Keratinocyte (primary cell): ENCODE measurements at regions not wholly inside any gene's neighbourhood (a gene's known extent, or its start where the extent isn't known, plus 50 kb on each side); places are given as distances from the start of the nearest gene placed in this dataset.

ENCODE experiments used
- DNase-seq: peaks from one replicate; pipeline ENCODE4 v3.0.0-alpha.2; 2011; ENCODE audit warnings: low read depth, missing footprints, low spot score
- FAIRE-seq: peaks from 2 replicates; lab custom pipeline; 2011; peaks lifted over from hg19 to GRCh38; lab: Jason Lieb, UNC
- H2AFZ ChIP-seq: 2 replicates; pipeline ENCODE4 v1.6.0; 2012; ENCODE audit warnings: low read length, control low read depth, inconsistent platforms; ENCODE audit not compliant: control insufficient read depth
- H3K27ac ChIP-seq: 2 replicates; pipeline ENCODE4 v1.5.1; 2011; ENCODE audit warnings: low read length; ENCODE audit not compliant: control insufficient read depth, insufficient read depth
- H3K27me3 ChIP-seq: 3 replicates; pipeline ENCODE4 v1.6.0; 2011; ENCODE audit warnings: low read length; ENCODE audit not compliant: control insufficient read depth, insufficient read depth; ENCODE audit errors: extremely low read depth
- H3K36me3 ChIP-seq, 2 experiments: 2 replicates in 1 of 2; 3 replicates in 1 of 2; pipeline ENCODE4 v1.5.1; 2011; ENCODE audit warnings: low read length in 2 of 2, mild to moderate bottlenecking in 1 of 2; ENCODE audit not compliant: control insufficient read depth in 2 of 2, insufficient read depth in 2 of 2; ENCODE audit errors: extremely low read depth in 1 of 2
- H3K4me1 ChIP-seq: 3 replicates; pipeline ENCODE4 v1.5.1; 2011; ENCODE audit warnings: low read length; ENCODE audit not compliant: control insufficient read depth, insufficient read depth; ENCODE audit errors: extremely low read depth
- H3K4me2 ChIP-seq: 3 replicates; pipeline ENCODE4 v1.6.0; 2011; ENCODE audit warnings: low read depth, low read length; ENCODE audit not compliant: control insufficient read depth, insufficient read depth; ENCODE audit errors: extremely low read depth
- H3K4me3 ChIP-seq, 3 experiments: fragments of 200-600 bp in 1 of 3; sonication (generic) in 1 of 3; 2 replicates in 2 of 3; 3 replicates in 1 of 3; pipeline ENCODE4 v1.5.1; 2011 to 2016; ENCODE audit warnings: low read length in 3 of 3, mild to moderate bottlenecking in 3 of 3, control low read depth in 2 of 3, inconsistent platforms in 1 of 3, low read depth in 1 of 3, mixed read lengths in 1 of 3, mixed run types in 1 of 3, moderate library complexity in 1 of 3; ENCODE audit not compliant: control insufficient read depth in 2 of 3, insufficient read depth in 2 of 3; ENCODE audit errors: extremely low read depth in 1 of 3
- H3K79me2 ChIP-seq: 2 replicates; pipeline ENCODE4 v1.6.0; 2012; ENCODE audit warnings: low read length; ENCODE audit not compliant: control insufficient read depth, insufficient read depth
- H3K9ac ChIP-seq: 3 replicates; pipeline ENCODE4 v1.6.0; 2011; ENCODE audit warnings: low read length; ENCODE audit not compliant: control insufficient read depth, insufficient read depth; ENCODE audit errors: extremely low read depth
- H3K9me1 ChIP-seq: 3 replicates; pipeline ENCODE4 v1.6.0; 2011; ENCODE audit warnings: low read length; ENCODE audit not compliant: control insufficient read depth, insufficient read depth; ENCODE audit errors: extremely low read depth
- H3K9me3 ChIP-seq: 2 replicates; pipeline ENCODE4 v1.5.1; 2012; ENCODE audit warnings: low read depth, low read length; ENCODE audit not compliant: control insufficient read depth
- H4K20me1 ChIP-seq: 3 replicates; pipeline ENCODE4 v1.6.0; 2011; ENCODE audit warnings: low read length; ENCODE audit not compliant: control insufficient read depth, insufficient read depth; ENCODE audit errors: extremely low read depth
- EZH2 ChIP-seq: IDR thresholded peaks from one replicate; pipeline ENCODE4 v1.6.1; 2012; ENCODE audit warnings: inconsistent platforms, mild to moderate bottlenecking, low read length, moderate library complexity
- dilution Hi-C: fragments of 300-500 bp; cut with MboI; formaldehyde crosslinking; loops from one replicate; pipeline ENCODE4 v1.7.0; 2020; ENCODE audit warnings: low sequenced_read_pairs; ENCODE audit not compliant: extremely low pct_ligation_motif_present
- TF ChIP-seq, protein P1 (sequence below), 3 experiments: IDR thresholded peaks in 1 of 3; conservative IDR thresholded peaks in 1 of 3; optimal IDR thresholded peaks in 1 of 3; 2 replicates in 2 of 3; 3 replicates in 1 of 3; pipeline versions ENCODE3 to v1.5.1; 2011; ENCODE audit warnings: low read length in 3 of 3, mild to moderate bottlenecking in 3 of 3, moderate library complexity in 2 of 3, control low read depth in 1 of 3, inconsistent platforms in 1 of 3; ENCODE audit not compliant: insufficient read depth in 2 of 3; ENCODE audit errors: extremely low read depth in 1 of 3

DNA sequence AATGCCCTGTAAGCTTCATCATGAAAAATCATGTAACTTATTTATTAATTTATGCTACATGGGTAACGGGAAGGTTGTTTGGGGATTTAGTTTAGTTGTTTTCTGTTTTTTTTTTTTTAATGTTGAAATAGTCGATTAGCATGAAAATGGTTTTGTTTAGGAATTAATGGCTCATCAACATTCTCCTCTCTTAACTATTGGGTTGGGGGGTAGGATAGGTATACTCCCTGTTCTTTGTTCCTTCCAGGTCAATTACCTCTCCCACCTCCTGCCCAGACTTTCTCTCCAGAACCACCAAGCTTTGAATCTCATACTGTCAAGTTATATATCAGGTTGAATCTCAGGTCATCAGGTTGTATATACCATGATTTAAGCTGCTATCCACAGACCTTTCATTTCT is 568.7 kb upstream of the DSEL start:
- Histone ChIP-seq H4K20me1 (no peaks in the 10 kb centered on the region), H3K4me3 (no peak overlapping the region), H3K4me2 (no peak overlapping the region), H2AFZ (no peak overlapping the region), H3K9me1 (no peaks in the 10 kb centered on the region), H3K9me3 (no peaks in the 10 kb centered on the region), H3K9ac (no peak overlapping the region), H3K27me3 (no peaks in the 10 kb centered on the region), H3K4me1 (no peaks in the 10 kb centered on the region), H3K79me2 (no peaks in the 10 kb centered on the region), H3K36me3 (no peaks in the 10 kb centered on the region), H3K27ac (no peak overlapping the region)
- FAIRE-seq (no peak), DNase-seq (no peak)
- dilution Hi-C loops = no loop called here
- TF ChIP-seq EZH2 = no peak
- TF ChIP-seq, protein P1, sequence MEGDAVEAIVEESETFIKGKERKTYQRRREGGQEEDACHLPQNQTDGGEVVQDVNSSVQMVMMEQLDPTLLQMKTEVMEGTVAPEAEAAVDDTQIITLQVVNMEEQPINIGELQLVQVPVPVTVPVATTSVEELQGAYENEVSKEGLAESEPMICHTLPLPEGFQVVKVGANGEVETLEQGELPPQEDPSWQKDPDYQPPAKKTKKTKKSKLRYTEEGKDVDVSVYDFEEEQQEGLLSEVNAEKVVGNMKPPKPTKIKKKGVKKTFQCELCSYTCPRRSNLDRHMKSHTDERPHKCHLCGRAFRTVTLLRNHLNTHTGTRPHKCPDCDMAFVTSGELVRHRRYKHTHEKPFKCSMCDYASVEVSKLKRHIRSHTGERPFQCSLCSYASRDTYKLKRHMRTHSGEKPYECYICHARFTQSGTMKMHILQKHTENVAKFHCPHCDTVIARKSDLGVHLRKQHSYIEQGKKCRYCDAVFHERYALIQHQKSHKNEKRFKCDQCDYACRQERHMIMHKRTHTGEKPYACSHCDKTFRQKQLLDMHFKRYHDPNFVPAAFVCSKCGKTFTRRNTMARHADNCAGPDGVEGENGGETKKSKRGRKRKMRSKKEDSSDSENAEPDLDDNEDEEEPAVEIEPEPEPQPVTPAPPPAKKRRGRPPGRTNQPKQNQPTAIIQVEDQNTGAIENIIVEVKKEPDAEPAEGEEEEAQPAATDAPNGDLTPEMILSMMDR (optimal IDR thresholded peaks at IDR 0.05 in 1 of 3, IDR thresholded peaks at IDR 0.05 in 1 of 3, conservative IDR thresholded peaks at IDR 0.05 in 1 of 3; ENCODE audit: extremely low read depth in 1 of 3, insufficient read depth in 2 of 3, low read length in 3 of 3) = no peak

DNA sequence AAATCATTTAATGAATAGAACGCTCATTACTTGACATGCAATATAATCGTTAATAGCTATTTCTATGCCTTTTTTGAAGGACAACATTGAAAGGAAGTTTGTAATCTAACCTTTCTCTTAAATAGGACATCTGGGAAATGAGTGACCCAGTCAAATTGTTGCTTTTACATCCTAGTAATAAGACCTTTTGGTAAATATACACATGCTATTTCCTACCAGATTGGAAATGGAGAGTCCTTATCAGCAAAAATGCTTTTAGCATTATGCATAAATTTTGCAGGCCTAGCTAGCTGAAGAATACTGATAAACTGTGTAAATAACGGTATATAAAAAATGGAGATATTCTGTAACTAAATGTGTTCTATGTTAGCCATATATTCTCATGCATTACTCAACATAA is 567.3 kb upstream of the DSEL start:
- H3K4me1 ChIP-seq = no peaks in the 10 kb centered on the region
- H3K27ac ChIP-seq = no peak overlapping the region
- FAIRE-seq (no peak), DNase-seq (no peak)
- no peaks in the 10 kb centered on the region for H3K36me3 ChIP-seq
- H3K4me2 ChIP-seq = no peak overlapping the region
- dilution Hi-C loops = no loop called here
- H3K9me3 ChIP-seq = no peaks in the 10 kb centered on the region
- H3K79me2 ChIP-seq = no peaks in the 10 kb centered on the region
- no peak overlapping the region for H3K4me3 ChIP-seq
- no peak overlapping the region for H3K9ac ChIP-seq
- no peaks in the 10 kb centered on the region for H4K20me1 ChIP-seq
- H2AFZ ChIP-seq = no peak overlapping the region
- no peaks in the 10 kb centered on the region for H3K9me1 ChIP-seq
- no peak for TF ChIP-seq EZH2
- TF ChIP-seq, protein P1 (optimal IDR thresholded peaks at IDR 0.05 in 1 of 3, IDR thresholded peaks at IDR 0.05 in 1 of 3, conservative IDR thresholded peaks at IDR 0.05 in 1 of 3; ENCODE audit: extremely low read depth in 1 of 3, insufficient read depth in 2 of 3, low read length in 3 of 3) = no peak
- no peaks in the 10 kb centered on the region for H3K27me3 ChIP-seq
